PC-3 (cell line): ENCODE measurements at regions not wholly inside any gene's neighbourhood (a gene's known extent, or its start where the extent isn't known, plus 50 kb on each side); places are given as distances from the start of the nearest gene placed in this dataset.

Experiments
- EZH2 ChIP-seq: fragments of 300-600 bp; sonication (generic); IDR thresholded peaks from one replicate; pipeline ENCODE4 v1.6.1; 2017; ENCODE audit warnings: antibody characterized with exemption, mild to moderate bottlenecking, low read length; ENCODE audit not compliant: unreplicated experiment
- EZH2phosphoT487 ChIP-seq: fragments of 300-600 bp; sonication (generic); IDR thresholded peaks from 2 replicates; pipeline ENCODE4 v1.6.1; 2018; ENCODE audit warnings: mild to moderate bottlenecking, antibody characterized with exemption, low read length, borderline replicate concordance
- TF ChIP-seq, protein P1 (sequence below): fragments of 300-600 bp; sonication (generic); conservative IDR thresholded peaks from 2 replicates; pipeline ENCODE4 v1.5.1; 2017; ENCODE audit warnings: antibody characterized with exemption, low read depth, mild to moderate bottlenecking, low read length

DNA sequence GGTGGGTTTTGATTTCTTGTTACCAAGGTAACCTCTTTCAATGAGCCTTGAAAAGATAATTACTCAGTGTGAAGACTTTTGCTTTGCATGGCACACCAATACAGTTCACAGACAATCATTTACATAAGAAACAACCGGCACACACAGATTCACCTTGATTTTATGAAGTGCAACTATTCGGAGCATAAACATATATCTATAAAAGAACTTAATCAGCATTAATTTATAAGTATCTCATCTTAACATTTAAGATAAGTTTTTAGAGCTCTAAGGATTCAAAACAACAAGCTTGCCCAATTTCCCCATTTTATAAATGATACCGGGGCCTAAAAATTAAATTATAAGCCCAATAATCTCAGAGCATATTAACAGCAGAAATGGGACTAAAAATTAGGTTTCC, 85.9 kb upstream of the PCSK2 start:
- no peak for TF ChIP-seq EZH2
- TF ChIP-seq, protein P1, sequence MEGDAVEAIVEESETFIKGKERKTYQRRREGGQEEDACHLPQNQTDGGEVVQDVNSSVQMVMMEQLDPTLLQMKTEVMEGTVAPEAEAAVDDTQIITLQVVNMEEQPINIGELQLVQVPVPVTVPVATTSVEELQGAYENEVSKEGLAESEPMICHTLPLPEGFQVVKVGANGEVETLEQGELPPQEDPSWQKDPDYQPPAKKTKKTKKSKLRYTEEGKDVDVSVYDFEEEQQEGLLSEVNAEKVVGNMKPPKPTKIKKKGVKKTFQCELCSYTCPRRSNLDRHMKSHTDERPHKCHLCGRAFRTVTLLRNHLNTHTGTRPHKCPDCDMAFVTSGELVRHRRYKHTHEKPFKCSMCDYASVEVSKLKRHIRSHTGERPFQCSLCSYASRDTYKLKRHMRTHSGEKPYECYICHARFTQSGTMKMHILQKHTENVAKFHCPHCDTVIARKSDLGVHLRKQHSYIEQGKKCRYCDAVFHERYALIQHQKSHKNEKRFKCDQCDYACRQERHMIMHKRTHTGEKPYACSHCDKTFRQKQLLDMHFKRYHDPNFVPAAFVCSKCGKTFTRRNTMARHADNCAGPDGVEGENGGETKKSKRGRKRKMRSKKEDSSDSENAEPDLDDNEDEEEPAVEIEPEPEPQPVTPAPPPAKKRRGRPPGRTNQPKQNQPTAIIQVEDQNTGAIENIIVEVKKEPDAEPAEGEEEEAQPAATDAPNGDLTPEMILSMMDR, result no peak
- TF ChIP-seq EZH2phosphoT487, result no peak
